ENCODE measurements at regions not wholly inside any gene's neighbourhood (a gene's known extent, or its start where the extent isn't known, plus 50 kb on each side); places are given as distances from the start of the nearest gene placed in this dataset.

DNA sequence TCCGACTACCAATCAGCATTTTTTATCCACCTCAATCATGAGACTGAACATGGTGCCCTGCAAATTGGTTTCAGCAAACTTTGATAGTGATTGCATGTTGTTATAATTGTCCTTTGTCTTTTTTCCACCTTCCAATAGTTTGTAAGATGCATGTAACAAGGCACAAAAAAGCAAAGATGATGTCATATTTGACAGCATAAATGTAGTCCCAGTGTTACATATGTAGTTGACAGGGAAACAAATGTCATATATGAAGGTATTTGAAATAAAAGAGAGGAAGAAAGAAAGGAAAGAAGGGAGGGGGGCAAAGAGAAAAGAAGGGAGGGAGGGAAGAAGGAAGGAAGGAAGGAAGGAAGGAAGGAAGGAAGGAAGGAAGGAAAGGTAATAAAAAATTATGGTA is 441.7 kb upstream of the CPEB2 start:
- no peak overlapping the region for H3K27ac ChIP-seq (ENCODE audit: low read depth, low read length)
- CTCF ChIA-PET: no interaction called here
- H3K27me3 ChIP-seq (ENCODE audit: control insufficient read depth, insufficient read depth, low read length): no peaks in the 10 kb centered on the region
- no peak for DNase-seq (ENCODE audit: low read depth, low spot score)
- no peaks in the 10 kb centered on the region; the same call in 1 of the 2 replicates for H3K9me3 ChIP-seq (ENCODE audit: control insufficient read depth, insufficient read depth, low read length)
- TF ChIP-seq, protein P1, sequence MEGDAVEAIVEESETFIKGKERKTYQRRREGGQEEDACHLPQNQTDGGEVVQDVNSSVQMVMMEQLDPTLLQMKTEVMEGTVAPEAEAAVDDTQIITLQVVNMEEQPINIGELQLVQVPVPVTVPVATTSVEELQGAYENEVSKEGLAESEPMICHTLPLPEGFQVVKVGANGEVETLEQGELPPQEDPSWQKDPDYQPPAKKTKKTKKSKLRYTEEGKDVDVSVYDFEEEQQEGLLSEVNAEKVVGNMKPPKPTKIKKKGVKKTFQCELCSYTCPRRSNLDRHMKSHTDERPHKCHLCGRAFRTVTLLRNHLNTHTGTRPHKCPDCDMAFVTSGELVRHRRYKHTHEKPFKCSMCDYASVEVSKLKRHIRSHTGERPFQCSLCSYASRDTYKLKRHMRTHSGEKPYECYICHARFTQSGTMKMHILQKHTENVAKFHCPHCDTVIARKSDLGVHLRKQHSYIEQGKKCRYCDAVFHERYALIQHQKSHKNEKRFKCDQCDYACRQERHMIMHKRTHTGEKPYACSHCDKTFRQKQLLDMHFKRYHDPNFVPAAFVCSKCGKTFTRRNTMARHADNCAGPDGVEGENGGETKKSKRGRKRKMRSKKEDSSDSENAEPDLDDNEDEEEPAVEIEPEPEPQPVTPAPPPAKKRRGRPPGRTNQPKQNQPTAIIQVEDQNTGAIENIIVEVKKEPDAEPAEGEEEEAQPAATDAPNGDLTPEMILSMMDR (IDR thresholded peaks at IDR 0.05; ENCODE audit: low read depth, low read length): no peak
- H3K4me3 ChIP-seq (ENCODE audit: low read depth, low read length): no peak overlapping the region
- POLR2A ChIA-PET: no interaction called here

DNA sequence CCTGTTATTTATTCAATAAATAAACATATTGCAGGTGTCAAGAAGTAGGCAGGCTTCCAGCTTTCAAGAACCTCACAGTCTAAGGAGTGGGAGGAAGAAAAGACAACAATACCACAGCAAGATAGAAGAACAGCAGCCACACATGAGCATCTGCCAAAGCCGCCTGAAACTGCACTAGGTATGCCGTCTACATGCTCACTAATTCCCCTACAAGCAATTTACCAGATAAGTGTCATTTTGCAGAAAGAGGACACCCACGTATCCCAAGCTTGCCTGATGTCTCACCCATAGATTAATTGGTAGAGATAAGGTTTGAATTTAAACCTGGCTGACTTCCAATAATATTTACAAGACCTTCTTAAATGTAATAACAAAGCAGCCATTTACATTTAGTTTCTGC is 439.4 kb upstream of the CPEB2 start:
- no peak for DNase-seq (ENCODE audit: low read depth, low spot score)
- ChIA-PET CTCF (no interaction called here), POLR2A (no interaction called here)
- TF ChIP-seq, protein P1 (IDR thresholded peaks at IDR 0.05; ENCODE audit: low read depth, low read length): no peak
- no peaks in the 10 kb centered on the region for H3K27me3 ChIP-seq (ENCODE audit: control insufficient read depth, insufficient read depth, low read length)
- no peaks in the 10 kb centered on the region; the same call in 1 of the 2 replicates for H3K9me3 ChIP-seq (ENCODE audit: control insufficient read depth, insufficient read depth, low read length)
- no peak overlapping the region for H3K27ac ChIP-seq (ENCODE audit: low read depth, low read length)
- no peak overlapping the region for H3K4me3 ChIP-seq (ENCODE audit: low read depth, low read length)

DNA sequence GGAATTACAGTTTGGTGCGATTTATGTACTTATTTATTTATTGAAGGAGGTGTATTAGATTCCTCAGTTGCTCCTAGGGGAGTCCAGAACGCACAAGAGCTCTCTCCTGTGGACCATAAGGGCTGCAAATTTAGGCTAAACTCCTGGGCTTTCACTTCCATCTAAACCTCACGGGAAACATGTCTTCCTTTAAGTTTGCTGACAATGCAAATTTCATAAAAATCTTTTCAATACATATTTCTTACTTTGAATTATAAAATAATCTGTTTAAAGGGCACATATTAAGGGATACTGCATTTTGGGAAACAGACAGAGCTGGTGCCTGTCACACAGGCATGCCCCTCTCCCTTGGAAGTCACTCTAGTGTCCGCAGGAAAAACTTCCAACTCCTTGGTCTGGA is 438.0 kb upstream of the CPEB2 start:
- ChIA-PET POLR2A (no interaction called here), CTCF (no interaction called here)
- H3K4me3 ChIP-seq (ENCODE audit: low read depth, low read length): no peak overlapping the region
- no peaks in the 10 kb centered on the region; the same call in 1 of the 2 replicates for H3K9me3 ChIP-seq (ENCODE audit: control insufficient read depth, insufficient read depth, low read length)
- TF ChIP-seq, protein P1 (IDR thresholded peaks at IDR 0.05; ENCODE audit: low read depth, low read length): no peak
- no peaks in the 10 kb centered on the region for H3K27me3 ChIP-seq (ENCODE audit: control insufficient read depth, insufficient read depth, low read length)
- no peak overlapping the region for H3K27ac ChIP-seq (ENCODE audit: low read depth, low read length)
- DNase-seq (ENCODE audit: low read depth, low spot score): no peak

DNA sequence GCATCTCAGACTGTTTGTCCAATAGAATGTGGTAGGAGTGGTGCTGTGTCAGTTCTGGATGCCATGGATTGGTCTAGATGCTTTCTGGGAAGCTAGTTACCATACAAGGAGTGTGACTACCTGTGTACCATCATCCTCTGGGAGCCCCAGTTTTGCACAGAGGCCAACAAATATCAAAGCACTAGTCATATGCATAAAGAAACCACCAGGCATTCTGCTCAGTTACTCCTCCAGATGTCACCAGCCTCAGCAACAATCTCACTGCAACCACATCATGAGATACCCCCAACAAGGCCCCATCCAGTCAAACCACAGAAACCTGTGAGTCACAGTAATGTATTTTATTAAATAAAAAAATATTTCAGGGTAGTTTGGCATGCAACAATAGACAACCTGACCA is 435.8 kb upstream of the CPEB2 start:
- DNase-seq (ENCODE audit: low read depth, low spot score): no peak
- POLR2A ChIA-PET: no interaction called here
- Histone ChIP-seq H3K4me3 (ENCODE audit: low read depth, low read length) (no peak overlapping the region), H3K27me3 (ENCODE audit: control insufficient read depth, insufficient read depth, low read length) (no peaks in the 10 kb centered on the region), H3K9me3 (ENCODE audit: control insufficient read depth, insufficient read depth, low read length) (no peaks in the 10 kb centered on the region; the same call in 1 of the 2 replicates), H3K27ac (ENCODE audit: low read depth, low read length) (no peak overlapping the region)
- TF ChIP-seq, protein P1 (IDR thresholded peaks at IDR 0.05; ENCODE audit: low read depth, low read length): no peak
- CTCF ChIA-PET: no interaction called here

DNA sequence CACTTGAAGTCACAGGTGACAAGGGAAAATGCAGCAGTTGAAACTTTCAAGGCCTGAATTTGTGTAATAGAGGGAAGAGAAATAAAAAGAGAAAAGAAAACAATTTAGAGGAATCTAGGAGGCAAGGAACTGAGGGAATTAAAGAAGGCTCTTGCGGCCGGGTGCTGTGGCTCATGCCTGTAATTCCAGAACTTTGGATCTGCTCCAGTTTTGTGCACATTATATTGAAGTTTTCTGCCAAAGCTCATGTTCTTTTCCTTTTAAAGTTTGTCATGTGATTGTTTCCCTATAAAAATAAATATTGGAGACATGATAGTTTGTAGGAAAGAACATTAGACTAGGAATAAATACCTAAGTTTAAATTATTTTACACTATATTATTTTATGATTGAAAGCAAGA is 433.9 kb upstream of the CPEB2 start:
- Histone ChIP-seq H3K9me3 (ENCODE audit: control insufficient read depth, insufficient read depth, low read length) (no peaks in the 10 kb centered on the region; the same call in 1 of the 2 replicates), H3K27me3 (ENCODE audit: control insufficient read depth, insufficient read depth, low read length) (no peaks in the 10 kb centered on the region), H3K27ac (ENCODE audit: low read depth, low read length) (no peak overlapping the region), H3K4me3 (ENCODE audit: low read depth, low read length) (no peak overlapping the region)
- POLR2A ChIA-PET: no interaction called here
- CTCF ChIA-PET: interaction anchor here (0.5 kb wide), 1 partner anchor 170 kb away, joined by 3 read pairs; no protein-coding TSS in a partner anchor
- DNase-seq (ENCODE audit: low read depth, low spot score): no peak
- TF ChIP-seq, protein P1 (IDR thresholded peaks at IDR 0.05; ENCODE audit: low read depth, low read length): no peak
